Activated CD8-positive, alpha-beta memory T cell treated with anti-CD3 and anti-CD28 coated beads, Interleukin-2, amount 10 ng/mL, durations not matched to agents 7 days and 5 days (primary cell): ENCODE measurements at regions not wholly inside any gene's neighbourhood (a gene's known extent, or its start where the extent isn't known, plus 50 kb on each side); places are given as distances from the start of the nearest gene placed in this dataset.
"Not testable (repeated sequence)": the region's sequence is repeated elsewhere in the genome, so short reads cannot be mapped to it uniquely, and the experiment has no call there.

ENCODE experiments used
- ATAC-seq: fragments of 150-1000 bp; cut with Tn5 transposase; one replicate; pipeline ENCODE4 v1.10.0; 2021; ENCODE audit warnings: moderate library complexity
- CTCF ChIA-PET: fragments of 350-600 bp; sonication (Branson Sonifier 250); formaldehyde crosslinking; loops from one replicate; lab custom pipeline; 2021; ENCODE audit warnings: antibody characterized with exemption; lab: Charles Lee
- DNase-seq: peaks from one replicate; pipeline ENCODE4 v3.0.0-alpha.2; 2020
- H3K27ac Mint-ChIP-seq: one replicate; pipeline ENCODE4 v1.8.0; 2021; ENCODE audit warnings: mild to moderate bottlenecking, mixed read lengths
- H3K27me3 Mint-ChIP-seq: one replicate; pipeline ENCODE4 v1.8.0; 2021; ENCODE audit warnings: mixed read lengths
- H3K36me3 Mint-ChIP-seq: one replicate; pipeline ENCODE4 v1.8.0; 2021; ENCODE audit warnings: mild to moderate bottlenecking, mixed read lengths
- H3K4me1 Mint-ChIP-seq: one replicate; pipeline ENCODE4 v1.8.0; 2021; ENCODE audit warnings: mixed read lengths
- H3K4me3 Mint-ChIP-seq: one replicate; pipeline ENCODE4 v1.8.0; 2021; ENCODE audit warnings: mild to moderate bottlenecking, moderate library complexity, mixed read lengths
- H3K9me3 Mint-ChIP-seq: one replicate; pipeline ENCODE4 v1.8.0; 2022; ENCODE audit warnings: low read depth, mixed read lengths

GRCh38 chr2:185955050-185955449 is 216.4 kb downstream of the FSIP2 start:
- H3K27ac Mint-ChIP-seq: no peak overlapping the region

GRCh38 chr2:185967335-185967734 is 228.7 kb downstream of the FSIP2 start:
- CTCF ChIA-PET: no interaction called here
- DNase-seq: no peak
- Mint-ChIP-seq H3K27me3 (no peaks in the 10 kb centered on the region), H3K27ac (no peak overlapping the region), H3K4me3 (no peak overlapping the region), H3K36me3 (no peaks in the 10 kb centered on the region), H3K9me3 (no peaks in the 10 kb centered on the region), H3K4me1 (no peaks in the 10 kb centered on the region)
- ATAC-seq: no peak

More at GRCh38 chr2:185955050-185955449, 216.4 kb downstream of the FSIP2 start:
- no peak overlapping the region for H3K4me3 Mint-ChIP-seq
- no peaks in the 10 kb centered on the region for H3K36me3 Mint-ChIP-seq
- H3K9me3 Mint-ChIP-seq: peaks cover 3% of the 10 kb centered on the region
- no peak for ATAC-seq
- CTCF ChIA-PET: no interaction called here
- H3K4me1 Mint-ChIP-seq: no peaks in the 10 kb centered on the region
- H3K27me3 Mint-ChIP-seq: no peaks in the 10 kb centered on the region
- no peak for DNase-seq

- CTCF ChIA-PET: no interaction called here
- no peaks in the 10 kb centered on the region for H3K36me3 Mint-ChIP-seq
- peaks cover 6% of the 10 kb centered on the region for H3K9me3 Mint-ChIP-seq
- H3K4me3 Mint-ChIP-seq: no peak overlapping the region
- no peak for DNase-seq
- no peaks in the 10 kb centered on the region for H3K27me3 Mint-ChIP-seq
- H3K4me1 Mint-ChIP-seq: no peaks in the 10 kb centered on the region
- no peak overlapping the region for H3K27ac Mint-ChIP-seq
- ATAC-seq: no peak
Observed at GRCh38 chr2:185970148-185970852, 231.7 kb downstream of the FSIP2 start.

- Mint-ChIP-seq H3K9me3 (peaks cover 3% of the 10 kb centered on the region), H3K4me3 (no peak overlapping the region), H3K27me3 (no peaks in the 10 kb centered on the region), H3K27ac (no peak overlapping the region), H3K4me1 (no peaks in the 10 kb centered on the region), H3K36me3 (no peaks in the 10 kb centered on the region)
- CTCF ChIA-PET: no interaction called here
- ATAC-seq (no peak), DNase-seq (no peak)
Observed at GRCh38 chr2:185978634-185979407, 240.2 kb downstream of the FSIP2 start.

- ATAC-seq: no peak
- Mint-ChIP-seq H3K4me1 (no peaks in the 10 kb centered on the region), H3K9me3 (no peaks in the 10 kb centered on the region), H3K27ac (no peak overlapping the region), H3K4me3 (no peak overlapping the region), H3K27me3 (no peaks in the 10 kb centered on the region), H3K36me3 (no peaks in the 10 kb centered on the region)
- no peak for DNase-seq
- CTCF ChIA-PET: no interaction called here
Observed at GRCh38 chr2:185979546-185980071, 241.0 kb downstream of the FSIP2 start.

- H3K4me3 Mint-ChIP-seq: no peak overlapping the region
- no peak overlapping the region for H3K27ac Mint-ChIP-seq
- H3K36me3 Mint-ChIP-seq: no peaks in the 10 kb centered on the region
- H3K9me3 Mint-ChIP-seq: no peaks in the 10 kb centered on the region
- no peak for ATAC-seq
- no peaks in the 10 kb centered on the region for H3K27me3 Mint-ChIP-seq
- no peaks in the 10 kb centered on the region for H3K4me1 Mint-ChIP-seq
- CTCF ChIA-PET: no interaction called here
- no peak for DNase-seq
Observed at GRCh38 chr2:185980944-185981343, 242.3 kb downstream of the FSIP2 start.

GRCh38 chr2:185984670-185985069 is 246.1 kb downstream of the FSIP2 start:
- CTCF ChIA-PET: no interaction called here
- Mint-ChIP-seq H3K4me3 (no peak overlapping the region), H3K27me3 (no peaks in the 10 kb centered on the region), H3K36me3 (no peaks in the 10 kb centered on the region), H3K4me1 (no peaks in the 10 kb centered on the region), H3K9me3 (no peaks in the 10 kb centered on the region), H3K27ac (no peak overlapping the region)
- DNase-seq (no peak), ATAC-seq (no peak)

GRCh38 chr2:185988907-185989306 is 250.3 kb downstream of the FSIP2 start:
- CTCF ChIA-PET, H3K4me3 Mint-ChIP-seq, H3K27ac Mint-ChIP-seq, H3K4me1 Mint-ChIP-seq, H3K36me3 Mint-ChIP-seq, H3K9me3 Mint-ChIP-seq, H3K27me3 Mint-ChIP-seq, ATAC-seq, DNase-seq: not testable (repeated sequence)

GRCh38 chr2:185990861-185991525 is 252.4 kb downstream of the FSIP2 start:
- CTCF ChIA-PET: no interaction called here
- H3K4me3 Mint-ChIP-seq: no peak overlapping the region
- no peak for DNase-seq
- H3K4me1 Mint-ChIP-seq: no peaks in the 10 kb centered on the region
- H3K36me3 Mint-ChIP-seq: no peaks in the 10 kb centered on the region
- no peaks in the 10 kb centered on the region for H3K27me3 Mint-ChIP-seq
- no peak for ATAC-seq
- no peaks in the 10 kb centered on the region for H3K9me3 Mint-ChIP-seq
- H3K27ac Mint-ChIP-seq: no peak overlapping the region

- H3K4me1 Mint-ChIP-seq: no peaks in the 10 kb centered on the region
- DNase-seq: no peak
- H3K36me3 Mint-ChIP-seq: no peaks in the 10 kb centered on the region
- ATAC-seq: no peak
- no peaks in the 10 kb centered on the region for H3K27me3 Mint-ChIP-seq
- CTCF ChIA-PET: no interaction called here
- no peak overlapping the region for H3K4me3 Mint-ChIP-seq
- H3K9me3 Mint-ChIP-seq: no peaks in the 10 kb centered on the region
- no peak overlapping the region for H3K27ac Mint-ChIP-seq
Observed at GRCh38 chr2:185998562-185999070, 260.0 kb downstream of the FSIP2 start.

GRCh38 chr2:186009341-186009740 is 270.7 kb downstream of the FSIP2 start:
- H3K27me3 Mint-ChIP-seq: no peaks in the 10 kb centered on the region
- peaks cover 9% of the 10 kb centered on the region for H3K9me3 Mint-ChIP-seq
- H3K4me3 Mint-ChIP-seq: no peak overlapping the region
- DNase-seq: no peak
- no peak overlapping the region for H3K27ac Mint-ChIP-seq
- H3K4me1 Mint-ChIP-seq: no peaks in the 10 kb centered on the region
- no peaks in the 10 kb centered on the region for H3K36me3 Mint-ChIP-seq
- CTCF ChIA-PET: interaction anchor here (0.6 kb wide), 1 partner anchor 400 kb away, joined by 3 read pairs; no protein-coding TSS in a partner anchor
- ATAC-seq: no peak

GRCh38 chr2:186017278-186017677 is 278.7 kb downstream of the FSIP2 start:
- no peaks in the 10 kb centered on the region for H3K4me1 Mint-ChIP-seq
- H3K27ac Mint-ChIP-seq: no peak overlapping the region
- CTCF ChIA-PET: no interaction called here
- no peaks in the 10 kb centered on the region for H3K36me3 Mint-ChIP-seq
- no peaks in the 10 kb centered on the region for H3K27me3 Mint-ChIP-seq
- H3K9me3 Mint-ChIP-seq: no peaks in the 10 kb centered on the region
- ATAC-seq: no peak
- H3K4me3 Mint-ChIP-seq: no peak overlapping the region
- DNase-seq: no peak

- Mint-ChIP-seq H3K4me3 (no peak overlapping the region), H3K27me3 (no peaks in the 10 kb centered on the region), H3K4me1 (no peaks in the 10 kb centered on the region), H3K27ac (no peak overlapping the region), H3K36me3 (no peaks in the 10 kb centered on the region), H3K9me3 (no peaks in the 10 kb centered on the region)
- no peak for ATAC-seq
- CTCF ChIA-PET: no interaction called here
- DNase-seq: no peak
Observed at GRCh38 chr2:186024921-186025320, 286.3 kb downstream of the FSIP2 start.
